ENCODE measurements at regions not wholly inside any gene's neighbourhood (a gene's known extent, or its start where the extent isn't known, plus 50 kb on each side); places are given as distances from the start of the nearest gene placed in this dataset.

- TF ChIP-seq POLR2A (IDR thresholded peaks at IDR 0.05; ENCODE audit: extremely low read depth, insufficient read length) (no peak), CTCF (IDR thresholded peaks at IDR 0.05; ENCODE audit: low read depth, low read length) (no peak)
These were observed 149.3 kb downstream of the PCTP start for GRCh38 chr17:55900188-55900587.
